ENCODE measurements at regions not wholly inside any gene's neighbourhood (a gene's known extent, or its start where the extent isn't known, plus 50 kb on each side); places are given as distances from the start of the nearest gene placed in this dataset.
A peak's percentile ranks its signal among the peaks of the same experiment; 100 is the strongest.
"Not testable (repeated sequence)": the region's sequence is repeated elsewhere in the genome, so short reads cannot be mapped to it uniquely, and the experiment has no call there.

- Mint-ChIP-seq H3K36me3 (ENCODE audit: low read depth) (no peaks in the 10 kb centered on the region), H3K9me3 (peaks cover 5% of the 10 kb centered on the region), H3K4me1 (peaks cover 54% of the 10 kb centered on the region), H3K27me3 (no peaks in the 10 kb centered on the region), H3K27ac (no peak overlapping the region), H3K4me3 (no peak overlapping the region)
- CTCF ChIA-PET, result interaction anchor here (1.1 to 1.7 kb wide), 4 partner anchors 10 to 24 kb away, joined by 3 to 6 read pairs (median 4); no protein-coding TSS in a partner anchor
- POLR2A ChIA-PET, result no interaction called here
- DNase-seq, result no peak
Measured at GRCh38 chr20:53891306-53891894, 179.0 kb downstream of the BCAS1 start.

DNA sequence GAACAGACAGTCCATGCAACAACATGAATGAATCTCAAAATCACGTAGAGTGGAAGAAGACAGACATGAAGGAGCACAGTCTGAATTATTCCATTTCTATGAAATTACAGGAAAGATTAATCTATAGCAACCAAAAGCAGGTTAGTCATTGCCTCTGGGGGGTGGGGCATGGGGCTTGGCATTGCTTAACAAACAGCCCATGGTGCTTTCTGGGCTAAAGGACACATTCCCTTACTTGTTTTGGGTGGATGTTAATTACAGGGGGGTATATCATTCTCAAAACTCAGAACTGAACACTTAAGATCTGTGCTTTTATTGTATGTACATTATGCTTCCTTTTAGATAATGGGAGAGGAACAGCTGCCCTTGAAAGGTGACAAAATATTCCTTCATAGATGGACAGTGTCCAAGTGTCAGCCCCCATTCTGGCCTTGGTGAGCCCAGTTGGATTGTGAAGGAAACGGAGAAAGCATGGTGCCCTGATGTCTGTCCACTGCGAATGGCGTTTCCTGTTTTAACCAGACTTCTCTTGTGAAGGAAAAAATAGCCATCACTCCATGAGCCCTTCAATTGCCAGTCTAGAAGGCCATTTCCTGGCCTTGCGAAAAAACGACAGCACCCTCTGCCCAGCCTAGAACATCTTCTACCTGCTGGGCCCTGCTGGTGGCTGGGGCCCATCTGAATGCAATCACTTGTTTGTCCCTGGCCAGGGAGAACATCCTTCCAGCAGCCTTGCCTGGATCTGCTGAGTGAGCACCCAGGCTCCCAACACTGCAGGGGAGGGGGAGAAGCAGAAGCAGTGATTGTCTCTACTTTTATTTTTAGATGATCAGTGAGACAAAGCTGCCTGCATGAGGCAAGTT lies 179.7 kb downstream of the BCAS1 start:
- Mint-ChIP-seq H3K4me1 (peaks cover 54% of the 10 kb centered on the region), H3K9me3 (peaks cover 2% of the 10 kb centered on the region), H3K27ac (no peak overlapping the region), H3K27me3 (no peaks in the 10 kb centered on the region), H3K36me3 (ENCODE audit: low read depth) (no peaks in the 10 kb centered on the region), H3K4me3 (no peak overlapping the region)
- no peak for DNase-seq
- CTCF ChIA-PET, result interaction anchor here (1.1 to 1.6 kb wide), 5 partner anchors 9 to 25 kb away, joined by 3 to 4 read pairs (median 4); no protein-coding TSS in a partner anchor
- POLR2A ChIA-PET, result no interaction called here

DNA sequence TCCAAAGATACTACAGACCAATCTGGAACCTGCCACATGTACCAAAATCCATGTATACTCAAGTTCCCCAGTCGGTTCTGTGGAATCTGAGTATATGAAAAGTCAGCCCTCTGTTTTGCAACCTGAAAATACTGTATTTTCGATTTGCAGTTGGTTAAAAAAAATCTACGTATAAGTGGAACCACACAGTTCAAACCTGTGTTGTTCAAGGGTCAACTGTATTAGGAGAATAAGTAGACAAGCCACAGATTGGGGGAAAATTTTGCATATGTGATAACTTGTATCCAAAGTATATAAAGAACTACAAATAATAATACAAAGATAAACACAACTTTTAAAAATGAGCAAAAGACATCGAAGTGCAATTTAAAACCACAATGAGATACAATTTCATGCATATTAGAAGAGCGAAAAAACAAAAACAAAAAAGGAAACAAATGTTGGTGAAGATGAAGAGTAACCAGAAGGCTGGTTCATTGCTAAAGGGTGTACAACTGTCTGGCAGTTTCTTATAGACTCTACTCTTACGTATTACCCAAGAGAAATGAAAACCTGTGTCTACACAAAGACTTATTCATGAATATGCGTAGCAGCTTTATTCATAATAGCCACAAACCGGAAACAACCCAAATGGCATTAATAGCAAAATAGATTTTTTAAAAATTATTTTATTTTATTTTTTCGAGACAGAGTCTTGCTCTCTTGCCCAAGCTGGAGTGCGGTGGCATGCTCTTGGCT lies 180.8 kb downstream of the BCAS1 start:
- CTCF ChIA-PET, result interaction anchor here (0.5 to 1.4 kb wide), 3 partner anchors 8 to 10 kb away, joined by 3 to 4 read pairs (median 3); no protein-coding TSS in a partner anchor
- H3K4me3 Mint-ChIP-seq, result no peak overlapping the region
- H3K27ac Mint-ChIP-seq, result no peak overlapping the region
- peaks cover 2% of the 10 kb centered on the region for H3K9me3 Mint-ChIP-seq
- H3K36me3 Mint-ChIP-seq (ENCODE audit: low read depth), result peaks cover 2% of the 10 kb centered on the region
- peaks cover 52% of the 10 kb centered on the region for H3K4me1 Mint-ChIP-seq
- DNase-seq, result no peak
- no peaks in the 10 kb centered on the region for H3K27me3 Mint-ChIP-seq
- POLR2A ChIA-PET, result no interaction called here

DNA sequence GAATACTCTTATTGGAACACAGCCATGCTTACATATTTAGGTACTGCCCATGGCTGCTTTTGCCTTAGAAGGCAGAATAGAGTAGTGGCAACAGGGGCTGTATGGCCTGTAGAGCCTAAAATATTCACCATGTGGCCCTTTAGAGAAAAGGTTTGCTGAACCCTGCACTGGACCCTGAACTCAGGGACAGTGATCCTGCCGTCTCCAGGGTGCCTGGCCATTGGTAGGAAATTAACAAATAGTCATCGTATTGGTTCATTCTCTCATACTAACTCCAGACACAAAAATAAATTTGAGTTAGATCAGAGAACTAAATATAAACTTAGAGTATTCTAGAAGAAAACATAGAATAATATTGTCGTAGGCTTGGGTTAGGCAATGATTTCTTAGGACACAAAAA lies 181.4 kb downstream of the BCAS1 start:
- H3K27me3 Mint-ChIP-seq, result no peaks in the 10 kb centered on the region
- peaks cover 55% of the 10 kb centered on the region for H3K4me1 Mint-ChIP-seq
- no peak for DNase-seq
- H3K36me3 Mint-ChIP-seq (ENCODE audit: low read depth), result peaks cover 2% of the 10 kb centered on the region
- H3K4me3 Mint-ChIP-seq, result no peak overlapping the region
- H3K9me3 Mint-ChIP-seq, result peaks cover 2% of the 10 kb centered on the region
- no peak overlapping the region for H3K27ac Mint-ChIP-seq
- CTCF ChIA-PET, result interaction anchor here (1.4 kb wide), 1 partner anchor 9 kb away, joined by 4 read pairs; no protein-coding TSS in a partner anchor
- POLR2A ChIA-PET, result no interaction called here

DNA sequence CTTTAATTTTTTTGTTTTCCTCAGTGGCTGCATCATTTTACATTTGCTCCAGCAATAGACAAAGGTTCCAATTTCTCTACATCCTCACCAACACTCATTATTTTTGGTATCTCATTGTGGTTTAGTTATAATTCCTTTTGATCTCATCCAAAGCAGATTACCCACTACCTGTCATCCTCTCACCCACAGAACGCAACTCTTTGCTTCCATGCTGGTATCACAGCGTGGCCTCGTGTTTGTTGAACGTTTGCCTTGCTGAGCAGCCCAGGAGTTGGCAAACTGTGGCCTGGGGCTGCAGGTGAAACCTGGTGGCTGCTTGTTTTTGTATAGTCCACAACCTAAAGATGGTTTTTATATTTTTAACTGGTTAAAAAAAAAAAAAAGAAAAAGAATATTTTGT lies 181.9 kb downstream of the BCAS1 start:
- DNase-seq, result no peak
- H3K4me1 Mint-ChIP-seq, result peaks cover 52% of the 10 kb centered on the region
- H3K4me3 Mint-ChIP-seq, result no peak overlapping the region
- H3K27me3 Mint-ChIP-seq, result no peaks in the 10 kb centered on the region
- peaks cover 2% of the 10 kb centered on the region for H3K9me3 Mint-ChIP-seq
- ChIA-PET CTCF (interaction anchor here (1.0 kb wide), 1 partner anchor 9 kb away, joined by 4 read pairs; no protein-coding TSS in a partner anchor), POLR2A (no interaction called here)
- H3K36me3 Mint-ChIP-seq (ENCODE audit: low read depth), result peaks cover 2% of the 10 kb centered on the region
- H3K27ac Mint-ChIP-seq, result peak overlapping the region; percentile 11

DNA sequence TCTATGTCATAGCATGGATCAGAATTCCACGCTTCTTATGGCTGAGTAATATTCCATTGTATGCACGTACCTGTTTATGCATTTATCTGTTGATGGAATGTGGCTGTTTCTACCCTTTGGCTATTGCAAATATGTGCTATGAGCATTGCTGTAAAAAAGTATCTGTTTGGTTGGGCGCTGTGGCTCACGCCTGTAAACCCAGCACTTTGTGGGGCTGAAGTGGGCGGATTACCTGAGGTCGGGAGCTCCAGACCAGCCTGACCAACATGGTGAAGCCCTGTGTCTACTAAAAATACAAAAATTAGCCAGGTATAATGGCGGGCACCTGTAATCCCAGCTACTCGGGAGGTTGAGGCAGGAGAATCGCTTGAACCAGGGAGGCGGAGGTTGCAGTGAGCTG lies 182.4 kb downstream of the BCAS1 start:
- Mint-ChIP-seq H3K4me1 (peaks cover 51% of the 10 kb centered on the region), H3K27me3 (no peaks in the 10 kb centered on the region), H3K36me3 (ENCODE audit: low read depth) (peaks cover 2% of the 10 kb centered on the region), H3K4me3 (no peak overlapping the region), H3K9me3 (peaks cover 2% of the 10 kb centered on the region), H3K27ac (no peak overlapping the region)
- DNase-seq, result no peak
- POLR2A ChIA-PET, result no interaction called here
- CTCF ChIA-PET, result interaction anchor here (1.0 kb wide), 1 partner anchor 9 kb away, joined by 4 read pairs; no protein-coding TSS in a partner anchor

DNA sequence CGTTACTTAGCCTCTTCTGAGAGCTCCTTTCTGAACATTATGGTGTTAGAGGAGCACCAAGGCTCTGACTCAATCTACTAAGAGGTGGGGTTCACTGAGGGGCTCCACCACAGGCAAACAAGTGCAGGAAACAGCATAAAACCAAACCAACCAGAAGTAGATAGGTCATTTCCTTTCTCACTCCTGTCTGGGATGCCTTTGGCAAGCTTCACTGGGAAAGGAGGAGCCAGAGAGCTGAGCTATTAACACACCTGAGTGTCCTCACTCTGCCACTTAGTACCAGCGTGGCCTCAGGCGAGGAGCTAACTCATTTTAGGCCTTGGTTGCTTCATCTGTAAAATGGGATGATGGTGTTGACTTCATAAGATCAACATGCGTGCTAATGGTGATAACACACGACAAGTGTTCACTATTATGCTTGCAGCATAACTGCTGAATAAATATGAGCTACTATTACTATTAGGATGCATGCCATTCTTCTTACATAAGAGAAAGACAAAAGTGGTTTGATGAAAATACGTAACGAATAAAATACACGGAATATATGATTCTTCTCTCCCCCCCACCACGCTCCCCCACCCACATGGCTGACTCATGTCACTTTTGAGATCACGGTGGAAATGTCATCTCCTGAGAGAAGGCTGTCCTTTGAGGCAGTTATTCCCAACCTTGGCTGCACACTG lies 185.4 kb downstream of the BCAS1 start:
- peaks cover 2% of the 10 kb centered on the region for H3K36me3 Mint-ChIP-seq (ENCODE audit: low read depth)
- H3K9me3 Mint-ChIP-seq, result peaks cover 7% of the 10 kb centered on the region
- H3K27ac Mint-ChIP-seq, result peak overlapping the region; percentile 78
- H3K27me3 Mint-ChIP-seq, result no peaks in the 10 kb centered on the region
- ChIA-PET POLR2A (interaction anchor here (0.6 kb wide), 1 partner anchor 239 kb away, joined by 6 read pairs; no protein-coding TSS in a partner anchor), CTCF (interaction anchor here (0.5 to 1.5 kb wide), 6 partner anchors 15 to 165 kb away, joined by 3 to 10 read pairs (median 3); no protein-coding TSS in a partner anchor)
- peaks cover 54% of the 10 kb centered on the region for H3K4me1 Mint-ChIP-seq
- no peak overlapping the region for H3K4me3 Mint-ChIP-seq
- DNase-seq, result no peak

DNA sequence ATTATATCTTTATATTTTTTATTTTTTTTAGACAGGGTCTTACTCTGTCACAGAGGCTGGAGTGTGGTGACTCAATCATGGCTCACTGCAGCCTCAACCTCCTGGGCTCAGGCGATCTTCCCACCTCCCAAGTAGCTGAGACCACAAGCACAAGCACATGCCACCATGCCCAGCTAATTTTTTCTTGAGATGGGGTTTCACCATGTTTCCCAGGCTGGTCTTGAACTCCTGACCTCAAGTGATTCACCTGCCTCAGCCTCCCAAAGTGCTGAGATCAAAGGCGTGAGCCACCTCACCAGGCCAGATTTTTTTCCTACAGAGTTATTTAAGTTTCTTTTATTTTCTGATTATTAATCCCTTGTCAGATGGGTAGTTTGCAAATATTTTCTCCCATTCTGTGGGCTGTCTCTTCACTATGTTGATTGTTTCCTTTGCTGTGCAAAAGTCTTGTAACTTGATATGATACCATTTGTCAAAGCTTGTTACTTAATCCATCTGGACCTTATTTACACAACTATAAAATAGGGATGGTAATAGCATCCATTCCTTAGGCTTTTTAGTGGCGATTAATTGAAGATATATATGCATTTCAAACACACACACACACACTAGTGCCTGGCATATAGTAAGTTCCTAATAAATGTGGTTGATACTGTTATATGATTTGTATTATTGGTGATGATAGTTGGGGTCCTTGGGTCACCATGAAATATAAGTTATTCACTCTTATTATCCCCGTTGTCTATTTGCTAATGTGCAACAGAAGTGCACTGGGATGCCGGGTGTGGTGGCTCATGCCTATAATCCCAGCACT lies 187.1 kb downstream of the BCAS1 start:
- DNase-seq, result no peak
- Mint-ChIP-seq H3K4me1 (peaks cover 57% of the 10 kb centered on the region), H3K9me3 (peaks cover 7% of the 10 kb centered on the region), H3K27ac (no peak overlapping the region), H3K27me3 (no peaks in the 10 kb centered on the region), H3K4me3 (no peak overlapping the region), H3K36me3 (ENCODE audit: low read depth) (peaks cover 2% of the 10 kb centered on the region)
- ChIA-PET CTCF (interaction anchor here (0.8 to 1.0 kb wide), 3 partner anchors 32 to 33 kb away, joined by 3 to 5 read pairs (median 3); no protein-coding TSS in a partner anchor), POLR2A (no interaction called here)

GRCh38 chr20:53882438-53882986 lies 187.9 kb downstream of the BCAS1 start:
- POLR2A ChIA-PET; H3K27ac Mint-ChIP-seq; H3K9me3 Mint-ChIP-seq; H3K4me3 Mint-ChIP-seq; DNase-seq; H3K27me3 Mint-ChIP-seq; H3K36me3 Mint-ChIP-seq (ENCODE audit: low read depth): not testable (repeated sequence)
- CTCF ChIA-PET, result interaction anchor here (1.0 to 1.8 kb wide), 2 partner anchors 9 to 34 kb away, joined by 3 to 4 read pairs; no protein-coding TSS in a partner anchor
- H3K4me1 Mint-ChIP-seq, result peaks cover 52% of the 10 kb centered on the region

DNA sequence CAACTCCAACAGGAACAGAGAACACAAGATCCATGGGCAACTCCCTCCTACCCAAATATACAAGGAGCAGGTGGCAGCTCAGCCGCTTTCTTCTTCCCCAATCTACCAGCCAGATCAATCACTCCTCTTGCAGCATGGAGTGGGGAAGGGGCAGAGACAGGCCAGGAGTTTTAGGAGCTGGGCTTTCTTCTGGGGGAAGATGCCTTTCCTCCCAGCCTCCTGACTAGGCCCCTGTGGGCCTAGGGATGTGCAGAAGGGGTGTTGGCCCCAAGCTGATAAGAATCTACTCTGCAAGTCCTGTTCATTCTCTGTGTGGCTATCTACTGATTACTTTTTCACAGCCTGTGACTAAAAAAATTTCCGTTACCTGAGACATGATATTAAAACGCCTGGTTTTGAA lies 189.0 kb downstream of the BCAS1 start:
- H3K36me3 Mint-ChIP-seq (ENCODE audit: low read depth), result peaks cover 2% of the 10 kb centered on the region
- no peak for DNase-seq
- CTCF ChIA-PET, result interaction anchor here (0.9 to 1.8 kb wide), 2 partner anchors 9 to 11 kb away, joined by 3 to 4 read pairs; no protein-coding TSS in a partner anchor
- no peaks in the 10 kb centered on the region for H3K27me3 Mint-ChIP-seq
- POLR2A ChIA-PET, result no interaction called here
- H3K9me3 Mint-ChIP-seq, result peaks cover 5% of the 10 kb centered on the region
- H3K4me1 Mint-ChIP-seq, result peaks cover 52% of the 10 kb centered on the region
- H3K27ac Mint-ChIP-seq, result no peak overlapping the region
- H3K4me3 Mint-ChIP-seq, result no peak overlapping the region

GRCh38 chr20:53880108-53880641 lies 190.2 kb downstream of the BCAS1 start:
- no peak overlapping the region for H3K27ac Mint-ChIP-seq
- ChIA-PET POLR2A (no interaction called here), CTCF (interaction anchor here (0.9 to 1.7 kb wide), 5 partner anchors 8 to 270 kb away, joined by 3 to 5 read pairs (median 4); no protein-coding TSS in a partner anchor)
- no peak overlapping the region for H3K4me3 Mint-ChIP-seq
- peaks cover 5% of the 10 kb centered on the region for H3K9me3 Mint-ChIP-seq
- H3K27me3 Mint-ChIP-seq, result no peaks in the 10 kb centered on the region
- H3K4me1 Mint-ChIP-seq, result peaks cover 46% of the 10 kb centered on the region
- no peak for DNase-seq
- H3K36me3 Mint-ChIP-seq (ENCODE audit: low read depth), result peaks cover 2% of the 10 kb centered on the region

Data from activated CD4-positive, alpha-beta T cell treated with anti-CD3 and anti-CD28 coated beads, Interleukin-2, amount 10 ng/mL, durations not matched to agents 7 days and 5 days (primary cell).